ENCODE measurements at regions not wholly inside any gene's neighbourhood (a gene's known extent, or its start where the extent isn't known, plus 50 kb on each side); places are given as distances from the start of the nearest gene placed in this dataset.
"Not testable (repeated sequence)": the region's sequence is repeated elsewhere in the genome, so short reads cannot be mapped to it uniquely, and the experiment has no call there.

DNA sequence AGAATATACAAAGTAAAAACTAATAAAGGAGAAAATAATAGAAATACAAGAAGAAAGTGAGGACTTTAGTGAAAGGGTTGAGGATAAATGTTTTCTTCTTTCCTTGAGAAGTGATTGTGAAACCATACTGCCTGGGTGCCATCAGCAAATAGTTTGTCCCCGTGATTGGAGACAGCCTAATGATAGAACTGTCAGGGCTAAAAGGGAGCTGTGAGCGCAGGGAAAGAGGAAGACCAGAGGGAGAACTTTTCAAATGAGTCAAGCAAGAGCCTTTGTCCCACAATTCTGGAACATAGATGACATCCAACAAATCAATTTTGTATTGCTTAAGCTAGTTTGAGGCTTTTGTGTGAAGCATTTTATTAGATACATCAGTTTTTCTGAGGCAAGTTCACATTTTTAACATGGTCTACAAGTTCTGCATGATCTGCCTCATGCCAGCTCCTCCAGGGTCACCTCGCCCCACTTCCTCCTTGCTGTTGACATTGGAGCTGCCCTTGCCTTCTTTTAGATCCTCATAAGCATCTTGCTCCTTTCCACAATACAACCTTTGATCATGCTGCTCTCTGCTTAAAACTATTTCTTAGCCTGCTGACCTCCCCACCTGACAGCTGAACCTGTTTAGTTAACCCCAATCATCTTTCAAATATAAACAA is 213.4 kb upstream of the REG3G start:
- DNase-seq (ENCODE audit: extremely low read depth in 1 of 11, low read depth in 9 of 11, low spot score in 4 of 11) = no peak

DNA sequence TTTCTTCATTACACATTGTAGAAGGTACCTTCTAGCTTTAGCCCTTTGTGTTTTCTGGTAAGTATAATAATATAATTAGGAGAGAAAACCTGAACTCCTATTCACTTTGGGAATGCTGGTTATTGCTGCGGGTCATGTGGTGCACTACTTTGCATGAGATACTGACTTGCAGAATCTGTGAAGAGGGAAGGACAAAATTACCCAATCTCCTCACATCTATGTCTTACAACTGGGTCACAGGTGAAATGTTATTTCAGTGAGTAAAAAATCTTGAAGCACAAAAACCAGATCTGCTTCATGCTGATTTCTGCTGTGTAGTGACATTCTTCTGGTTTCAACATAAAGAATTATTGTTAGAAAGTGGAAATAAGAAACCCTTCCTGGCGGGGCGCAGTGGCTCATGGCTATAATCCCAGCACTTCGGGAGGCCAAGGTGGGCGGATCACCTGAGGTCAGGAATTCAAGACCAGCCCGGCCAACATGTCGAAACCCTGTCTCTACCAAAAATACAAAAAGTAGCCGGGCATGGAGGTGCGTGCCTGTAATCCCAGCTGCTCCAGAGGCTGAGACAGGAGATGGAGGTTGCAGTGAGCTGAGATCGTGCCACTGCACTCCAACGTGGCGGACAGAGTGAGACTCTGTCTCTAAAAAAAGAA is 211.0 kb upstream of the REG3G start:
- no peak for DNase-seq (ENCODE audit: extremely low read depth in 1 of 11, low read depth in 9 of 11, low spot score in 4 of 11)

- DNase-seq (ENCODE audit: extremely low read depth in 1 of 11, low read depth in 9 of 11, low spot score in 4 of 11) = no peak
Measured at GRCh38 chr2:78817430-78817829, 208.1 kb upstream of the REG3G start.

- no peak for DNase-seq (ENCODE audit: extremely low read depth in 1 of 11, low read depth in 9 of 11, low spot score in 4 of 11)
Measured at GRCh38 chr2:78832481-78832880, 193.0 kb upstream of the REG3G start.

- no peak for DNase-seq (ENCODE audit: extremely low read depth in 1 of 11, low read depth in 9 of 11, low spot score in 4 of 11)
Measured at GRCh38 chr2:78839259-78839658, 186.2 kb upstream of the REG3G start.

GRCh38 chr2:78840311-78840710 is 185.2 kb upstream of the REG3G start:
- not testable (repeated sequence) for DNase-seq (ENCODE audit: extremely low read depth in 1 of 11, low read depth in 9 of 11, low spot score in 4 of 11)

DNA sequence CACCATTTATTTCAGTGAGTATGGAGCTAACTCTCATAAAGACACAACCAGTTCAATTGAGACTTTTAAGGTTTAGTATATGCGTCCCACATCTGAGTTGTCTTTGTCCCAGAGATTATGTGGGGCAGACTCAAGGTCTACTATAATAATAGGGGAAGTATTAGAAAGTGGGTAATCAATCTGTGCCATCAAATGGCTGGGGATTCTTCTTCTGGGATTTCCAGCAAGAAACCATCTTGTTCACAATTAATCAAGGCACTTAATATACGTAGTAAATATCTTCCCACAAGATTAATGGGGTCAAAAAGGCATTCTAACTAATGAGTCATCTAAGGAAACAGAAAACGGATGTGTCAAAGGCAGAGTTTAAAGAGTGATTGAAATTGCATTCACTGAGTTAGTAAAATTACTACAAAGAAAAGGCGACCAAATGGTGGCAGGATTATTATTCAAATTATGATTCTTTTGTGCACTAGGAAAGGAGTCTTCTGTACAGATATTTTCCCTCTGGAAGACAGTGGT is 179.8 kb upstream of the REG3G start:
- no peak for DNase-seq (ENCODE audit: extremely low read depth in 1 of 11, low read depth in 9 of 11, low spot score in 4 of 11)

DNA sequence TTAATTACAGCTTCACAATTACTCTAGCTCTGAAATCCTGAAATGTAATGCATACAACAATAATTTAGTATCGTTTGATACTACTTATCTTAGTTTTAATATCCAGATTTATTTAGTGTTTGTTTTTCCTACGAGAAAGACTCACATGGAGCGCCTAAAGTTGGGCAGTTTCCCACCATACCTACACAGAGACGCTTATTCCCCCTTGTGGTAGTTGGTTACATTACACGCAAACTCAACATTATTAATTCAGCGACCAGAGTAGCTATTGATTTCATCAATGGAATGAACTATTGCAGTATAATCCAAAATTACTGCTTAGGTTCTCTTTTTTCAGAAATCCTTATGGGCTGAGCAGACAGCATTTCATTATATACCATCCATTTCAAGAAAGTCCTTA is 164.0 kb upstream of the REG3G start:
- peak in 3 of 11 donors; percentile 3 to 11 (median 7) for DNase-seq (ENCODE audit: extremely low read depth in 1 of 11, low read depth in 9 of 11, low spot score in 4 of 11)

GRCh38 chr2:78864205-78864604 is 161.3 kb upstream of the REG3G start:
- no peak for DNase-seq (ENCODE audit: extremely low read depth in 1 of 11, low read depth in 9 of 11, low spot score in 4 of 11)

GRCh38 chr2:78865667-78866066 is 159.8 kb upstream of the REG3G start:
- DNase-seq (ENCODE audit: extremely low read depth in 1 of 11, low read depth in 9 of 11, low spot score in 4 of 11) = no peak

DNA sequence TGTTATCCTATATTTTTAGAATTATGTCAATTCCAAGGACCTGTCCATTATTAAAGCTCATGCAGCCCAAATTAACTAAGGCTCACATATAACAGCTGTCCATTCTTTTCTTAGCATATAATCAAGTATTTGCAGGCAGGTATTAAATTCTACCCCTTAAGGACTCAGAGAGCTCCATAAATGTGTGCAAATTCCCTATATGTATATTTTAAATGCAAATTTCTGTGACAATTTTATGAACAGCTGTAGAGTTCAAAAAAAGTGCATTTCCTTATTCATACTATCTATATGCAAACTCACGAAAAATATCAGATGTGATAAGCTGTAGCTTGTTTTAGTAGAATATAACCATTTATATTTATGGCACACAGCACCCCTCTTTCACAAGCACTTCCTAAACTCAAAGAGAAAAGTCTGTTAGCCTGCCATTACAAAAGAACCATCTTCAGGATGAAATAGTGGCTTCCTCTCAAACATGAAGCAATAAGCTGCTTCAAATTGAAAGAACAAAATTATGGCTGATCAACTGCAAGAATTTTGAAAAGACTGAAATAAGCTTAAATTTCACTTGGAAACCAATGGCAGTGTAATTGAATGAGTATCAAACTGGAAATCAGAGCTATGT is 155.0 kb upstream of the REG3G start:
- no peak for DNase-seq (ENCODE audit: extremely low read depth in 1 of 11, low read depth in 9 of 11, low spot score in 4 of 11)

DNA sequence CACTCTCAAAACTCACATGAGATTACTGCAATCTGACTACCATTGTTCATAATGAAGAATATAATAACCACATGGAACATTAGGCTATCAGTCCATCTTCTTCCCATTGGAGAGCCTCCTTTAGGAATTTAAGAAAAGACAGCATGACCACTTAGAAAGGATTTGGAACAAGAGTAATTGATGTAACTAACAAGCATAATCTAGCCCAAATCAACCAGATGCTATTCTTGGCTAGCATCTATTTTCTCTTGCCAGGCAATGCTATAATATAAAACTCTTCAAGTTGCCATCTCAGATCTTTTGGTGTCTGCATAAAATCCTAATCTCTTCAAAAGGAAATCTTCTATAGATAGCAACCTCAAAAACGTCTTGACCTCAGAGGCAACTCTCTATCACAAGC is 152.0 kb upstream of the REG3G start:
- no peak for DNase-seq (ENCODE audit: extremely low read depth in 1 of 11, low read depth in 9 of 11, low spot score in 4 of 11)

DNA sequence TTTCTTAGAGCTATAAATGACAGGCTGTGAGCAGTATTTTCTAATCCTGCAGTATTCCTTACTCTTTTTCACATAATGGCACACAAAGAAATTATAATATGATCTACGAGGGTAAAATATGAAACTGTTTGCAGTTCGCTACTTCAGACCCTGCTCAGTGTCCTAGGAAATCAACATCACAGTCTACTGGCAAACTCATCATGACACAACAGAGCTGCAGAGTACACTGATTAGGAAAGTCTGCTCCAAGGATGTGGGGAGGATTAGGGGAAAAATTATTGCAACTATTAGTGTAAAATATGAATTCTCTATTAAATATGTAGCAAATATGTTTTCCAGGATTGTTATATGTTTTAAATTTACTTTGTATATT is 149.2 kb upstream of the REG3G start:
- DNase-seq (ENCODE audit: extremely low read depth in 1 of 11, low read depth in 9 of 11, low spot score in 4 of 11) = no peak

DNA sequence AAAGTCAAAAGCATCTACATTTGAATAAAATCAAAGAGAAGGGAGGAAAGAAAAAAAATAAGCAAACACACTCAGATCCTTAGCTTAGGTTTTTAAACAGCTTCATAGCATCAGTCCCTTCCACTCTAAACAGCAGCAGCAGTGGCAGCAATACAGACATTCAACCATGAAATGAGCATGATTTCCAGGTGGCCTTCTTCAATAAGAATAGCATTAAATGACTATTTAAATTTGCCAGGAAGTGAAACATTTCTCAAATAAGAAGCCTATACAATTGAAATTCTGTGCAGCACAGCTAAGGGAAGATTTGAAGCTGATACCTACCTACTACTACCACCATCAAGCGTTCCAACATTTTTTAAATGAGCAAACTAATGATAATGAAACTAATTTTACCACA is 138.1 kb upstream of the REG3G start:
- no peak for DNase-seq (ENCODE audit: extremely low read depth in 1 of 11, low read depth in 9 of 11, low spot score in 4 of 11)

DNA sequence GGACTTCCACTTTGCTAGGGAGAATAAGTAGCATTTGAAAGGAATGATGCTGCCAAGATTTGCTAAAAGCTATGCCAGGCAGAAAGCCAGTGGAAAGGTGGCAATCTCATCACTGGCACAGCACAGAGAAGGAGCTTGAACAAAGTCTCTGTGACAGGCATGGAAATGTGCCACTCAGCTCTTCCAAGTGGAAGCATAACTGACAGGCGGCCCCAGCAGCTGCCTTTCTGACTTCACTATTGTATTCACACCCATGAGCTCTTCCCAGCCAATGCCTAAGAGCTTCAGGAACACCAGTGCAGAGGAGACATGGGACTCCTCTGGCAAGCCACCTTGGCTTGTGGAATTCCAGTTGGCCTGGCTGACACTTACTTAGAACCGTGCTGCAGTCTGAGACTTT is 134.6 kb upstream of the REG3G start:
- DNase-seq (ENCODE audit: extremely low read depth in 1 of 11, low read depth in 9 of 11, low spot score in 4 of 11) = no peak

- no peak for DNase-seq (ENCODE audit: extremely low read depth in 1 of 11, low read depth in 9 of 11, low spot score in 4 of 11)
Measured at GRCh38 chr2:78892295-78892694, 133.2 kb upstream of the REG3G start.

GRCh38 chr2:78895022-78895421 is 130.5 kb upstream of the REG3G start:
- DNase-seq (ENCODE audit: extremely low read depth in 1 of 11, low read depth in 9 of 11, low spot score in 4 of 11) = no peak

GRCh38 chr2:78896536-78896935 is 129.0 kb upstream of the REG3G start:
- DNase-seq (ENCODE audit: extremely low read depth in 1 of 11, low read depth in 9 of 11, low spot score in 4 of 11) = no peak

- no peak for DNase-seq (ENCODE audit: extremely low read depth in 1 of 11, low read depth in 9 of 11, low spot score in 4 of 11)
Measured at GRCh38 chr2:78907089-78907488, 118.4 kb upstream of the REG3G start.

GRCh38 chr2:78908973-78909372 is 116.5 kb upstream of the REG3G start:
- DNase-seq (ENCODE audit: extremely low read depth in 1 of 11, low read depth in 9 of 11, low spot score in 4 of 11) = no peak

GRCh38 chr2:78910376-78910775 is 115.1 kb upstream of the REG3G start:
- no peak for DNase-seq (ENCODE audit: extremely low read depth in 1 of 11, low read depth in 9 of 11, low spot score in 4 of 11)
